ENCODE measurements at regions not wholly inside any gene's neighbourhood (a gene's known extent, or its start where the extent isn't known, plus 50 kb on each side); places are given as distances from the start of the nearest gene placed in this dataset.
"Not testable (repeated sequence)": the region's sequence is repeated elsewhere in the genome, so short reads cannot be mapped to it uniquely, and the experiment has no call there.

GRCh38 chr13:50766695-50767094 is 76.8 kb downstream of the DLEU7 start:
- no peak for DNase-seq

GRCh38 chr13:50772881-50773280 is 70.6 kb downstream of the DLEU7 start:
- DNase-seq = not testable (repeated sequence)

All from anterior cingulate cortex (tissue), 58 donors.